Vagina (tissue), 2 donors: ENCODE measurements at regions not wholly inside any gene's neighbourhood (a gene's known extent, or its start where the extent isn't known, plus 50 kb on each side); places are given as distances from the start of the nearest gene placed in this dataset.

Experiments
- DNase-seq, 2 donors: peaks; one replicate each; pipeline ENCODE4 v3.0.0-alpha.2; 2017; ENCODE audit errors: extremely low spot score in 2 of 2
- H3K27ac ChIP-seq: fragments of 200-600 bp; sonication (generic); one replicate; pipeline ENCODE4 v1.5.1; 2019
- H3K27me3 ChIP-seq: fragments of 200-600 bp; sonication (generic); one replicate; pipeline ENCODE4 v1.5.1; 2019
- H3K36me3 ChIP-seq, 2 donors: fragments of 200-600 bp; sonication (generic); one replicate each; pipeline ENCODE4 v1.5.1; 2017 to 2019
- H3K4me1 ChIP-seq: fragments of 200-600 bp; sonication (generic); one replicate; pipeline ENCODE4 v1.5.1; 2019
- H3K4me3 ChIP-seq, 2 donors: fragments of 200-600 bp; sonication (generic); 1 replicate in 1 of 2; 2 replicates in 1 of 2; pipeline ENCODE4 v1.5.1; 2016 to 2019
- H3K9me3 ChIP-seq: fragments of 200-600 bp; sonication (generic); one replicate; pipeline ENCODE4 v1.5.1; 2019
- CTCF ChIP-seq, 3 experiments: fragments of 450-650 bp in 2 of 3; fragments of 200-600 bp in 1 of 3; sonication (generic) in 1 of 3; IDR thresholded peaks; one replicate each; pipeline ENCODE4 v1.5.1; 2017 to 2019; ENCODE audit warnings: antibody characterized with exemption in 3 of 3, mild to moderate bottlenecking in 2 of 3, moderate library complexity in 2 of 3
- POLR2A ChIP-seq, 2 donors: fragments of 450-650 bp; IDR thresholded peaks; one replicate each; pipeline ENCODE4 v1.6.1; 2017; ENCODE audit warnings: antibody characterized with exemption in 2 of 2, mild to moderate bottlenecking in 2 of 2, moderate library complexity in 2 of 2
- POLR2AphosphoS5 ChIP-seq, 2 donors: sonication (generic); formaldehyde crosslinking; IDR thresholded peaks; one replicate each; pipeline ENCODE4 v1.9.0; 2017; ENCODE audit warnings: antibody characterized with exemption in 2 of 2, mild to moderate bottlenecking in 2 of 2, low read depth in 1 of 2; ENCODE audit not compliant: insufficient read depth in 1 of 2
- intact Hi-C: fragments of 100-400 bp; cut with DNase I; formaldehyde crosslinking; loops from one replicate; pipeline ENCODE4 v1.15.1; 2023

- Histone ChIP-seq H3K4me3 (no peak overlapping the region), H3K36me3 (no peaks in the 10 kb centered on the region), H3K27me3 (no peaks in the 10 kb centered on the region), H3K4me1 (peaks cover 17% of the 10 kb centered on the region), H3K9me3 (no peaks in the 10 kb centered on the region), H3K27ac (peak overlapping the region; percentile 9)
- no peak for DNase-seq
- TF ChIP-seq POLR2AphosphoS5 (IDR thresholded peaks at IDR 0.05; ENCODE audit: insufficient read depth in 1 of 2, low read depth in 1 of 2) (no peak), POLR2A (IDR thresholded peaks at IDR 0.05) (no peak), CTCF (IDR thresholded peaks at IDR 0.05) (no peak)
- intact Hi-C loops: no loop called here
These were observed 405.2 kb downstream of the ZNF608 start for GRCh38 chr5:124341066-124341858.

GRCh38 chr5:124337996-124338395, 408.4 kb downstream of the ZNF608 start:
- H3K4me3 ChIP-seq: no peak overlapping the region
- H3K27me3 ChIP-seq: no peaks in the 10 kb centered on the region
- H3K27ac ChIP-seq: no peak overlapping the region
- H3K9me3 ChIP-seq: no peaks in the 10 kb centered on the region
- intact Hi-C loops: no loop called here
- H3K4me1 ChIP-seq: peaks cover 17% of the 10 kb centered on the region
- no peaks in the 10 kb centered on the region for H3K36me3 ChIP-seq
- TF ChIP-seq POLR2AphosphoS5 (IDR thresholded peaks at IDR 0.05; ENCODE audit: insufficient read depth in 1 of 2, low read depth in 1 of 2): no peak
- TF ChIP-seq POLR2A (IDR thresholded peaks at IDR 0.05): no peak
- TF ChIP-seq CTCF (IDR thresholded peaks at IDR 0.05): no peak
- DNase-seq: no peak

- Histone ChIP-seq H3K9me3 (no peaks in the 10 kb centered on the region), H3K4me1 (no peaks in the 10 kb centered on the region), H3K4me3 (no peak overlapping the region), H3K27ac (no peak overlapping the region), H3K27me3 (no peaks in the 10 kb centered on the region), H3K36me3 (no peaks in the 10 kb centered on the region)
- intact Hi-C loops: no loop called here
- TF ChIP-seq POLR2AphosphoS5 (IDR thresholded peaks at IDR 0.05; ENCODE audit: insufficient read depth in 1 of 2, low read depth in 1 of 2): no peak
- no peak for TF ChIP-seq CTCF (IDR thresholded peaks at IDR 0.05)
- TF ChIP-seq POLR2A (IDR thresholded peaks at IDR 0.05): no peak
- no peak for DNase-seq
These were observed 413.0 kb downstream of the ZNF608 start for GRCh38 chr5:124333298-124333979.

- no peaks in the 10 kb centered on the region for H3K27me3 ChIP-seq
- no peak overlapping the region for H3K4me3 ChIP-seq
- H3K9me3 ChIP-seq: no peaks in the 10 kb centered on the region
- H3K4me1 ChIP-seq: no peaks in the 10 kb centered on the region
- no peak for DNase-seq
- TF ChIP-seq POLR2AphosphoS5 (IDR thresholded peaks at IDR 0.05; ENCODE audit: insufficient read depth in 1 of 2, low read depth in 1 of 2) (no peak), CTCF (IDR thresholded peaks at IDR 0.05) (no peak), POLR2A (IDR thresholded peaks at IDR 0.05) (no peak)
- no peaks in the 10 kb centered on the region for H3K36me3 ChIP-seq
- intact Hi-C loops: no loop called here
- H3K27ac ChIP-seq: no peak overlapping the region
These were observed 414.2 kb downstream of the ZNF608 start for GRCh38 chr5:124332273-124332672.
